ENCODE measurements at regions not wholly inside any gene's neighbourhood (a gene's known extent, or its start where the extent isn't known, plus 50 kb on each side); places are given as distances from the start of the nearest gene placed in this dataset.
"Not testable (repeated sequence)": the region's sequence is repeated elsewhere in the genome, so short reads cannot be mapped to it uniquely, and the experiment has no call there.

DNA sequence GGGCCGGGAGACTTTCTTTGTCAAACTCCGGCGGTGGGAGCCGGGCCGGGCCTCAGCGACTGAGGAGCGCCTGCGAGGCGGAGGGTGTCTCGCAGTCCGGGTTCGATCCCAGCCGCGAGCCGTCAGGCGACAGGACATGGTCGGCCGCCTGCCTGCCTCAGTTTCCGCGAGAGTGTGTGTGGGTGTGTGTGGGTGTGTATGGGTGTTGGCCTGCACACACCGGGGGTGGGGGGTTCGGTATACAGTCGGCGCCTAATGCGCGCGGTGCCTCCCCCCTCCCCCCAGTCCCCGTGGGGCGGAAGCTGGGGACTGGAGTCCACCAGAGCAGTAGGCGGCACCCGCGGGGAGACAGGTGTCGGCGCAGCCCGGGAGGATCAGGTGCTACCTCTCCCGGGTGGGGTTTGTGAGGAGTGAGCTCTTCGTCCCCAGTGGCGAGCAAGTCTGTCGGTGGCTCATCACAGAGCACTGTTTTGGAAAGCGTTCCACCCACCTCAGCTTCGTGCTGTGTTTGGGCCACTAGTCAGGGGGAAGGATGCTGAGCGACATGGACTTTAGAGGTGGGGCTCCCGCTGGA, 246.3 kb downstream of the GOLGA6L6 start:
- no peak overlapping the region for H3K27ac Mint-ChIP-seq
- CTCF ChIA-PET: no interaction called here
- H3K4me3 Mint-ChIP-seq: no peak overlapping the region
- intact Hi-C loops (cut with micrococcal nuclease): no loop called here
- POLR2A ChIA-PET: no interaction called here
- DNase-seq (no peak), ATAC-seq (ENCODE audit: low read depth) (no peak)
- H3K9me3 Mint-ChIP-seq: peaks cover 2% of the 10 kb centered on the region
- H3K27me3 Mint-ChIP-seq: no peaks in the 10 kb centered on the region
- no peaks in the 10 kb centered on the region for H3K4me1 Mint-ChIP-seq
- H3K36me3 Mint-ChIP-seq (ENCODE audit: low read depth): no peaks in the 10 kb centered on the region
- TF ChIP-seq CTCF (IDR thresholded peaks at IDR 0.05): no peak

DNA sequence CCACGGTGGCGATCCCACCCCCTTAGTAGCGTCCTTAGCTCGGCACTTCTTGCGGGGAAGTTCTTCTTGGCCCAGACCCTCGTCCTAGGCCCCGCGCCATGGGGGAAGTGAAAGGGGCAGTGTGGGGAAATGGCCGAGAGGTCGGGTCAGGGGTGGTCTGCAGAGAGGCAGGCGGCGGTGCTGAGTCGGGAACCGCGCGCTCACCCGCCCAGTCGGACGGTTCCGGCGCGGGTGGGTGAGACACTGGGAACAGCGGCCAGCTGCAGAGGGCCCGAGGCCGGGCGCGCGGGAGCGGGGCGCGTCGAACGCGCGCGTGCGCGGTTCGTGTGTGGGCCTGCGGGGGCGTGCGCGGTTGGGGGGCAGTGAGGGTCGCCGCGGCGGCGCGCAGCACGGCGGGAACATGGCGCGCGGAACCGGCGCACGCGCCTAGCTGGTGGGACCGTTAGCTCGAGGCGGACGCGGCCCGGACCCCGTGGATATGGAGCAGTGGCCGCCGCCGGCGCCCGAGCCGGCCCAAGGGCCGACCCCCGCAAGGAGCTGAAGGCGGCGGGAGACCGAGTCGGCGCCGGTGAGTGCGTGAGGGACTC, 246.9 kb downstream of the GOLGA6L6 start:
- TF ChIP-seq CTCF (IDR thresholded peaks at IDR 0.05): no peak
- no peaks in the 10 kb centered on the region for H3K27me3 Mint-ChIP-seq
- no peaks in the 10 kb centered on the region for H3K4me1 Mint-ChIP-seq
- DNase-seq: no peak
- no peak overlapping the region for H3K4me3 Mint-ChIP-seq
- peaks cover 2% of the 10 kb centered on the region for H3K9me3 Mint-ChIP-seq
- no peak overlapping the region for H3K27ac Mint-ChIP-seq
- intact Hi-C loops (cut with micrococcal nuclease): no loop called here
- POLR2A ChIA-PET: no interaction called here
- no peak for ATAC-seq (ENCODE audit: low read depth)
- CTCF ChIA-PET: no interaction called here
- H3K36me3 Mint-ChIP-seq (ENCODE audit: low read depth): no peaks in the 10 kb centered on the region

DNA sequence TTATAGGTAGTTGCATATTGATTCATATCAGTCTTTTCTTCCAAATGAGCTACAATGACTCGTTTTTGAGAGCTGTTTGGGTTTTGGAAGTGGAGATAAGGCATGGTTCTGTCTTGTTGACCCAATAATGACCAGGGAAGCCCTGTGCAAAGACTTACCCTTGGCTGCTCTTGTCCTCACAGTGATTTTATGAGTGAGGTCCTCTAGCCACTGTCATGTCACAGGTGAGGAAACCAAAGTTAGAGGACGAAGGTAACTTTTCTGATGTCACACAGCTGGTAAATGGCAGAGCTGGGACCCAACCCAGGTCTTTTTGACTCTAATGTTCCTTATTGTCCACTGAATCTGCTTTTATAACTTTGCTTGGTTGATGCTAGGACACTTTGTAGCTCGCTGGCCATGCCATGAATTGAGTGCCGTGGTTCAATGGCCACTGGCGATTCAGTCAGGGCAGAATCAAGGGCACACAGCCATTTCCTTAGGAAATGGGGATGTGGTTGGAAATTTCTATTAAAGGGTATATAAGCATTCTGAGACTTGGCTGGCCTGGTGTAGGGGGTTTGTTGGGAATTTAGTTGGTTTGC, 249.1 kb downstream of the GOLGA6L6 start:
- H3K27ac Mint-ChIP-seq; ATAC-seq (ENCODE audit: low read depth); H3K36me3 Mint-ChIP-seq (ENCODE audit: low read depth); H3K4me3 Mint-ChIP-seq; DNase-seq; H3K9me3 Mint-ChIP-seq; intact Hi-C loops (cut with micrococcal nuclease); H3K4me1 Mint-ChIP-seq; POLR2A ChIA-PET; H3K27me3 Mint-ChIP-seq; CTCF ChIA-PET: not testable (repeated sequence)

GRCh38 chr15:20291616-20292015, 250.0 kb downstream of the GOLGA6L6 start:
- H3K4me3 Mint-ChIP-seq; H3K36me3 Mint-ChIP-seq (ENCODE audit: low read depth); H3K4me1 Mint-ChIP-seq; POLR2A ChIA-PET; H3K27me3 Mint-ChIP-seq; intact Hi-C loops (cut with micrococcal nuclease); CTCF ChIA-PET; H3K9me3 Mint-ChIP-seq; ATAC-seq (ENCODE audit: low read depth); H3K27ac Mint-ChIP-seq; DNase-seq: not testable (repeated sequence)

- POLR2A ChIA-PET; H3K9me3 Mint-ChIP-seq; ATAC-seq (ENCODE audit: low read depth); DNase-seq; CTCF ChIA-PET; H3K27ac Mint-ChIP-seq; H3K4me3 Mint-ChIP-seq; H3K36me3 Mint-ChIP-seq (ENCODE audit: low read depth); H3K4me1 Mint-ChIP-seq; H3K27me3 Mint-ChIP-seq; intact Hi-C loops (cut with micrococcal nuclease): not testable (repeated sequence)
Measured at GRCh38 chr15:20290606-20291005, 251.0 kb downstream of the GOLGA6L6 start.

DNA sequence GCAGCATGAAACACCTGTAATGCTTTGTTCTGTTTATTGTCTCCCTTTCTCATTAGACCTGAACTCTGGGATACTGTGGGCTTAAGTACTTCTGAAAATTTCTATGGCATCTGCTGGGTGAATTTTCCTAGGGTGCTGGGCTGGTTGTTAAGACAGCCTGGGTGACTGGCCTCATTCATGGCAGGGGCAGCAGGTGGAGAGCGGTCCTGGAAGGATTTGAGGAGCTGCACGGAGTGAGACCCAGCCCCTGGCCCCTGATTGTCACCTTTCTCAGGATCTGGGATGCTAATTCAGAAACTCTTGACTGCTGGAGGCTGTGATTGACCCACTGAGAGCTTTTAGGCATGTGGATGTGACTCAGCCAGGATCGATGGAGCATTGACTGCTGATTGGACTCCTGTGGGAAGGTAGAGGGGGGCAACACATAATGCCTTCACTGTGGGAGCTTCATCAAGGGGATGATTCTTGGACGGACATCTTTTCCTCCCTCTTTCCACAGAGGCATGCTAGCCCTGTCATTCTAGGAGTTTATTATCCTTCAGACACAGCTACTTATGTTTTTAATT, 252.0 kb downstream of the GOLGA6L6 start:
- H3K4me1 Mint-ChIP-seq; DNase-seq; POLR2A ChIA-PET; H3K27ac Mint-ChIP-seq; ATAC-seq (ENCODE audit: low read depth); H3K36me3 Mint-ChIP-seq (ENCODE audit: low read depth); H3K4me3 Mint-ChIP-seq; intact Hi-C loops (cut with micrococcal nuclease); CTCF ChIA-PET; H3K9me3 Mint-ChIP-seq; H3K27me3 Mint-ChIP-seq: not testable (repeated sequence)

DNA sequence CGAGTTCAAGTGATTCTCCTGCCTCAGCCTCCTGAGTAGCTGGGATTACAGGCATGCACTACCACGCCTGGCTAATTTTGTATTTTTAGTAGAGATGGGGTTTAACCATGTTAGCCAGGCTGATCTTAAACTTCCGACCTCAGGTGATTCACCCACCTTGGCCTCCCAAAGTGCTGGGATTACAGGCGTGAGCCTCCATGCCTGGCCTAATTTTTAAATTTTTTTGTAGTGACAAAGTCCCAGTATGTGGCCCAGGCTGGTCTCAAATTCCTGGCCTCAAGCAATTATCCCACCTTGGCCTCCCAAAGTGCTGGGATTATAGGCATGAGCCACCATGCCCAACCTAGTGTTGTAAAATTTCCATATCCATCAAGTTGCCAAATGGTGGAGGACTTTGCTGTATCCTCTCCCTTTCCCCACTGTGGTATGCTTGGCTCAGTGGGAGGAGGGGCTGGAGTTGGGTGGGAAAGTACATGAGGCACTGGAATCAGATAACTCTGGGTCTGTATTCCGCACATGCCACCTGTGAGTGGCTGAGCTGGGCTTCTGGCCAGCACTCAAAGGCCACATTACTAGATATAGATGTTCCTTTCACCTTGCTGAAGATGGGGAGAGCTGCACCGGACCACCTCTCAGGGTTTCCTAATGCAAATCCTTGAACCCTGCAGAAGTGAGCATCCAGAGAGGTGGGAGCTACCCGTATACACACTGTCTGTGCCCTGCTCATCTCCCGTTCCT, 252.6 kb downstream of the GOLGA6L6 start:
- ATAC-seq (ENCODE audit: low read depth): not testable (repeated sequence)

GRCh38 chr15:20286559-20286958, 255.0 kb downstream of the GOLGA6L6 start:
- DNase-seq; H3K4me3 Mint-ChIP-seq; ATAC-seq (ENCODE audit: low read depth); CTCF ChIA-PET; H3K27me3 Mint-ChIP-seq; H3K4me1 Mint-ChIP-seq; H3K36me3 Mint-ChIP-seq (ENCODE audit: low read depth); POLR2A ChIA-PET; H3K27ac Mint-ChIP-seq; intact Hi-C loops (cut with micrococcal nuclease); H3K9me3 Mint-ChIP-seq: not testable (repeated sequence)

More for the DNA sequence above, 252.6 kb downstream of the GOLGA6L6 start:
- H3K36me3 Mint-ChIP-seq (ENCODE audit: low read depth); CTCF ChIA-PET; H3K9me3 Mint-ChIP-seq; H3K27ac Mint-ChIP-seq; POLR2A ChIA-PET; H3K4me3 Mint-ChIP-seq; DNase-seq; H3K4me1 Mint-ChIP-seq; H3K27me3 Mint-ChIP-seq; intact Hi-C loops (cut with micrococcal nuclease): not testable (repeated sequence)

DNA sequence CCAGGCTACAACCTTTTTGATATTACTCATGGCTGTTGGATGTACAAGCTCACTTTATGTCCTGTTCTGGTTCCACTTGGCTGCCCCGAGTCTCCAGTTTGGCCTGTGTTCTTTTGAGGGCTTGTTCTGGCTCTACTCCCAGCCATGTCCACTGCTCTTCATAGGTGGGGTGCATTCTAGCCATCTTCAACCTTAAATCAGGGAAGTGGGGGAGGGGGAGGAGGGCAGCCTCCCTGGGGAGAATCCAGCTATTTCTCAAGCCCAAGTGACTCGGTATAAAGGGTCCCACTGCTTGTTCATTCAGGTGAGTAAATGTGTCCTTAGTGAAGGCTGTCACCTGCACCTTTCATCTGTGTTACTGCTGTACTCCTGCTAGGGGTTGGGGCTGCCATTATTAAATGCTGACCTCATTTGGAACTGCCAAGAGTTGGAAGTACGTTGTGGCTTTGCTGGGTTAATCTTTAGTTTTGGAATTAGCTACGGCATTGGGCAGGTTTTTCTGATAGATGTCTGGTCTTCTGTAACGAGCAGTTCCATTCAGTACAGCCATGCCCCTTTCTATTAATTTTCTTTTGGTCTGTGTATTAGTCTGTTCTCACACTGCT, 255.8 kb downstream of the GOLGA6L6 start:
- H3K27me3 Mint-ChIP-seq; H3K36me3 Mint-ChIP-seq (ENCODE audit: low read depth); CTCF ChIA-PET: not testable (repeated sequence)

More for the DNA sequence above, 255.8 kb downstream of the GOLGA6L6 start:
- POLR2A ChIA-PET; H3K9me3 Mint-ChIP-seq; DNase-seq; H3K27ac Mint-ChIP-seq; H3K4me3 Mint-ChIP-seq; ATAC-seq (ENCODE audit: low read depth); intact Hi-C loops (cut with micrococcal nuclease); H3K4me1 Mint-ChIP-seq: not testable (repeated sequence)

All from activated B cell treated with CpG ODN at 0.5 μM for 24 hours (primary cell).